ENCODE measurements at regions not wholly inside any gene's neighbourhood (a gene's known extent, or its start where the extent isn't known, plus 50 kb on each side); places are given as distances from the start of the nearest gene placed in this dataset.
"Not testable (repeated sequence)": the region's sequence is repeated elsewhere in the genome, so short reads cannot be mapped to it uniquely, and the experiment has no call there.

DNA sequence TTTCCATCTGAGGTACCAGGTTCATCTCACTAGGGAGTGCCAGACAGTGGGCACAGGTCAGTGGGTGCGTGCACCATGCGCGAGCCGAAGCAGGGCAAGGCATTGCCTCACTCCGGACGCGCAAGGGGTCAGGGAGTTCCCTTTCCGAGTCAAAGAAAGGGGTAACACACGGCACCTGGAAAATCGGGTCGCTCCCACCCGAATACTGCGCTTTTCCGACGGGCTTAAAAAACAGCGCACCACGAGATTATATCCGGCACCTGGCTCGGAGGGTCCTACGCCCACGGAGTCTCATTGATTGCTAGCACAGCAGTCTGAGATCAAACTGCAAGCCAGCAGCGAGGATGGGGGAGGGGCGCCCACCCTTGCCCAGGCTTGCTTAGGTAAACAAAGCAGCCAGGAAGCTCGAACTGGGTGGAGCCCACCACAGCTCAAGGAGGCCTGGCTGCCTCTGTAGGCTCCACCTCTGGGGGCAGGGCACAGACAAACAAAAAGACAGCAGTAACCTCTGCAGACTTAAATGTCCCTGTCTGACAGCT, 242.5 kb downstream of the CYLC2 start:
- DNase-seq (ENCODE audit: low read depth) = not testable (repeated sequence)

- DNase-seq (ENCODE audit: low read depth) = no peak
Measured at GRCh38 chr9:103242025-103242424, 246.9 kb downstream of the CYLC2 start.

DNA sequence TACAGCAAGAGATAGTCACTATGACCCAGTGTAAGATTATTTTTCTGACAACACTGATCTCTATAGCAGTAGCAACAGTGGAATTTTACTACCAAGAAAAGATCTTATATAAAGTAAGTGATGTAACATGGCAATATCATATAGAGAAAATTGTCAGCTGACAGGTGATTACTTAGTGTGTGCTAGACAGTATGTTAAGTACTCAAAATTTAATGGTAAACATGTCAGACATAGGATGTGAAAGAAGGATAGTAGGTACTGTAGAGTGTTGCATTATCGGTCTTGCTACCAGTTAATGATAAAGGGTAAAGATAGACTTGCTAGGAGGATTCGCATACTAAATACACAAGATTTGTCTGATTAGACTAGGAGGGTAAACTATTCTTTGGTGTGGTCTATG, 247.4 kb downstream of the CYLC2 start:
- no peak for DNase-seq (ENCODE audit: low read depth)

DNA sequence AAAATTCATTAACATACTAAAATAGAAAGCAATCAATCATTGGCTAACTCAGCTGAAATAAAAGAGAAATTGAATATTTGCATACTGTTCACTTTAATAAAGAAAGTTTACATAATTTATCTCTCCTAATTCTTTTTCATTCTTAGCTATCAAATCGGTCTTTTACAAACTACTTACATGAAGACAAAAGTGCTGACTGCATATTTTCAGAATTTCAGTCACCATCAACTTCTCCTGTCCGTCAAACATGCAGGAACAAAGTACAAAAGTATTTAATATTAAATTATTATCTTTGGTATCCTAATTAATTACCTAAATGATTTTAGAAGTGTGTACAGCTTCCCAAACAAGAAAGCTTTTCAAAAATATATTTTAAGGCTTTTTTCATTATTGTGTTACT, 248.4 kb downstream of the CYLC2 start:
- no peak for DNase-seq (ENCODE audit: low read depth)

- no peak for DNase-seq (ENCODE audit: low read depth)
Measured at GRCh38 chr9:103245369-103245768, 250.2 kb downstream of the CYLC2 start.

DNA sequence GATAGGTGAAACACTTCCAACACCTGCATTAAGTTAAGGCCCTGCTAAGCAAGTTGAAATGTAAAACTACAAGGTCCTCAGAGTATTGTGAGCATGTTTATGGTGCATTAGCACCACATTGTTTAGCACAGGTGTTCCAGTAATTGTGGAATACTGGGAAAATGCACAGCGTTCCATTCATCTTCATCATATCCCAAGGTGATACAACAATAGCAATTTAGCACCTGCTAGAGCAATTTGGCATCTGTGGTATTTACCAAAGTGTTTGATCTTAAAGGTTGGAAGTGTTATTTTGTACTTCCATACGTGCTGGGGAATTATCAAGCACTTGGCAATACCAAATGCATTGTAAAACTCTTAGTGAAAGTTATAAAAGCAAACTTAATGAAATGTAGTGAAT, 266.8 kb downstream of the CYLC2 start:
- no peak for DNase-seq (ENCODE audit: low read depth)

- no peak for DNase-seq (ENCODE audit: low read depth)
Measured at GRCh38 chr9:103266064-103266463, 270.9 kb downstream of the CYLC2 start.

GRCh38 chr9:103277240-103277639, 282.1 kb downstream of the CYLC2 start:
- DNase-seq (ENCODE audit: low read depth) = no peak

DNA sequence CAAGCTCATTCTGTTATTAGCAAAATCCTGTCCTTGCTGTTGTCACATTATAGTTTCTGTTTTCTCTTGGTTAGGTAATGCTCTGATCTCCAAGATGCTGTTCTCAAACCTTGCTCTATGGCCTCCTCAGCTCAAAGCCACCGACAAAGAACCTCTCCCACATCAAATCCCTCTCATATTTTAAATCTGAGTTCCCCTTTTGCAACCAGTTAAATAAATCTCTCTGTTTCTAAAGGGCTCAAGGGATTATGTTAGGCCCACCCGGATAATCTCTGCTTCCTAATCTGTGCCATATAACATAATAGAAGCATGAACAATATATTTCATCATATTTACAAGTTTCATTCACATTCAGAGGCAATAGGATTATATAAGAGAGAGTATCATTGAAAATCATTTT, 286.0 kb downstream of the CYLC2 start:
- DNase-seq (ENCODE audit: low read depth) = no peak

DNA sequence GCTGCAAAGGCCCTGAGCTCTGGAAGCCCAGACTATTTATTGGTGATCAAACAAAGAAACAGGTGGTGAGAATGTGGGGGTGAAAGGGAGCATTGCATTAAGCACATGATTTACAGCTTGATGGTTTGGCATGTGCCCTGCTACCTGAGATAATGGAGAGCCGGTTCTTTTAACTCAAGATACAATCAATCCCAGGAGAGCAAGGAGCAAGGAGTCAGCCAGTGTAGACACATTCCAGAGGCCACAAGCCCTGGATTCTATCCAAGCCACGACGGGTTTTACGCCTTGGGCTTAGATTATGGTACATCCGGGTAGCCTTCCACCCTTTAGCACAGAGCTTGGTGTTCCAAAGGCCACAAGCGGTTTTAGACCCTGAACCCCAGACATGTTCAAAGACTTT, 292.2 kb downstream of the CYLC2 start:
- DNase-seq (ENCODE audit: low read depth) = no peak

GRCh38 chr9:103296189-103296588, 301.1 kb downstream of the CYLC2 start:
- DNase-seq (ENCODE audit: low read depth) = no peak

DNA sequence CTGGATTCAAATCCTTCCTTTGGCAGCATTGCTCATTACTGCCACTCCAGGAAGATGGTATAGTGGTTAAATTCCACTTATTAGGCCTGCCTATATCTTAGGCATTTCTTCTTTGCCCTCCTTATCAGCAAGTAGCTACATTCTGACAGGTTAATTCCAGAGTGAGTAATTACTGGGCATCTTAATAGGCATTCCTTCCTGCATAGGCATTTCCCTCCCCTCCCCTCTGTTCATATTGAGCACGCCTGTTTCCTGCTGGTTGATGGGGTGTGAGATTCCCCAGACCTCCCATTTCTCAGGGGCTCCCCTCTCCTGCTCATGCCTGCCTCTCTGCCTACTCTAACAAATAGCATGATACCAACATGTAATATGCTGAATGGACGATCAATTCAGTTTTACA, 305.9 kb downstream of the CYLC2 start:
- DNase-seq (ENCODE audit: low read depth) = no peak

DNA sequence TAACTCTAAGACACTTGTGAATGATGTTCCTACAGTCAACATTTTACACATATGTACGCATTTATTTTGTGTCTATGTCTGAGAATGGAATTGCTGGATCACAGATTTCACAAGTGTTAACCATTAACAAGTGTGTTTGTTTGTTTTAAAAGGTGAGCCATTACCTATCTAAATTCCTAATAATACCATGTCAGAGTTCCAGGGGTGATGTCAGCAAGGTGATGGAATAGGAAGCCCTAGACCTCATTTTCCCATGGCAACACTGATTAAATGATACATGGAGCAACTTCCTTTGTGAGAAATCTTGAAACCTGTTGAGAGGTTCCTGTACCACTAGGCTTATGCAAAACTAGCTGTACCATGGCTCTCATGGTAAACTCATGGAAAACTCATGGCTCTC, 309.7 kb downstream of the CYLC2 start:
- DNase-seq (ENCODE audit: low read depth) = no peak

- DNase-seq (ENCODE audit: low read depth) = no peak
Measured at GRCh38 chr9:103319979-103320378, 324.8 kb downstream of the CYLC2 start.

DNA sequence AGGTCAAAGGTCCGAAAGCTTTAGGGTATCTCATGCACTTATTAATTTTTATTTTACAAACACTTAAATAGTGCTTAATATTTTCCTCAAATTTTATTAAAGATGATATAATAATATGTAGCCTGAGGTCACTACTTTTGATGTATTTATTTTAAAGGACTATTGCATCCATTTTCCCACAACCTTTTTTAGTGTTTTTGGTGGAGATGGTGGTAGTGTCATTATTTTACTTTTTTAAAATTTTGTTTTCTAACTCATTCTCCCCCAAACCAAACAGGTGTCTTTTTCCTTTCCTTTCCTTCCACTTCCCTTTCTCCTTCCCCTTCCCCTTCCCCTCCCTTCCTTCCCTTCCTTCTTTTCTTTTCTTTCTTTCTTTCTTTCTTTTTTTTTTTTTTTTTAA, 328.6 kb downstream of the CYLC2 start:
- DNase-seq (ENCODE audit: low read depth) = no peak

DNA sequence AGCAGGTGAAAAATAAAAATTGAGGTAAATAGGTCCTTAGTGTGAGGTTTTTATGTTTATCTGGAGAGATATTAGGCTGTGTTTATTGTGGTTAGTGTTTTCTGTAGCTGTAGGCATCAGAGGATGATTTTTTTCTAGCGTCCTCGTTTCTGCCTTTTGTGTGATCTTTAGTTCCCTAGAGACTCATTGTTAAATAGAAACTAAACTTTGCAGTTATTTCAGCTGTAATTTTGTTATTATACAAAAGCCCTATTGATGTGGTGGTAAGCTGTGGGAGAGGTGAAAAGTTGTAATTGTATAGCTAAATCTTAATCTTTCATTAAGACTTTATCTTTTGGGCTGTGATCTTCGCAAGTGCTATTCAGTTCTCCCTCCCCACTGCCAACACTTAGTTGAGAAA, 340.3 kb downstream of the CYLC2 start:
- DNase-seq (ENCODE audit: low read depth) = no peak

DNA sequence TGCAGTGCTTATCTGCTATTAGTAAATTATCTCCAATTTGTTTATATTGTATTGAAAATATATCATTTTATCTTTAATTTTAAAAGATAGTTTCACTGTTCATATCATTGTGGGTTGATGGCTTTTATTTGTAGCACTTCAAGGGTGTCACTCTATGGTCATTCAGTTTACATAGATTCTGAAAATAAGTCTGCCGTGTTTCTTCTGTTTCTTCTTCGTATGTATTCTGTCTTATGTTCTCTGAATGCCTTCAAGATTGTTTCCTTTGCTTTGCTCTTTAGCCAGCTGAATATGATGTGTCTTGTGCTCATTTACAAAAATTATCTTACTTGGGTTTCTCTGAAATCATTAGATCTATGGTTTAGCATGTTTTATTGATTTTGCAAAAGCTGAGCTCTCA, 359.9 kb downstream of the CYLC2 start:
- no peak for DNase-seq (ENCODE audit: low read depth)

- not testable (repeated sequence) for DNase-seq (ENCODE audit: low read depth)
Measured at GRCh38 chr9:103357980-103358379, 362.8 kb downstream of the CYLC2 start.

GRCh38 chr9:103361906-103362305, 366.8 kb downstream of the CYLC2 start:
- DNase-seq (ENCODE audit: low read depth) = no peak

GRCh38 chr9:103362986-103363385, 367.9 kb downstream of the CYLC2 start:
- no peak for DNase-seq (ENCODE audit: low read depth)

DNA sequence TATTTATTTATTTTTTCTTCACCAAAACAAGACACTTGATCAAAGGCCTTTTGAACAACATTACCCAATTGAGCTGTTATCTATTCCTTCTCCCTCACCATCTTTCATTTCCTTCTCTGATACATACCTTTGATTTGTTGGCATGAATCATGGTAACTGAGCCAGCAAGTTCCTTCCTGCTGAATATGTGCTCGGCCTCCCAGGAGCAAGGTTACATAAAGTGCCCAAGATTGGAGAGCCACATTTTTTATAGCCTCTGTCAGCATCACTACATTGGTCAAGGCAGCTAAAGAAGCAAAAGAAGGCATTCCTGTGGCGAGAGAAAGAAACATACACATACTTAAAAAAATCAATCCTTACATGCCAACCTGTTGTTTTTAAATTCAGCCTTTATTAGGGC, 369.6 kb downstream of the CYLC2 start:
- peak; percentile 3 for DNase-seq (ENCODE audit: low read depth)

DNA sequence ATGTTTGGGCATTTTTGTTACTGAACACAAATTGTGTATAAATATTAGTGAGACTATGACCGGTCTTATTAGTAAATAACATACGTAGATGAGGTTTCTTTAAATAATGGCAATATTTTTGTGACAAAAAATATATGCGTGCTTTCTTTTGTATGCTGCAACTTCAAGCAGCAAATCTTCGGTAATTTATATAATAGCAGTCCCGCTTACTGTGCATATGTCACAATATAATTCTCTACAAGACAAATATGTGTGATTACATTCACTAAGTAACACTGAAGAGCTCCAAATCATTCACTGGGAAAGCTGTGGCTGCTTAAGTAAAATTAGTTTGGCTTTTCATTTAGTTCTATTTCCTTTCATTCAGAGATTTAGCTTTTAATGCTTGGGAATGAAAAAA, 376.0 kb downstream of the CYLC2 start:
- no peak for DNase-seq (ENCODE audit: low read depth)

DNA sequence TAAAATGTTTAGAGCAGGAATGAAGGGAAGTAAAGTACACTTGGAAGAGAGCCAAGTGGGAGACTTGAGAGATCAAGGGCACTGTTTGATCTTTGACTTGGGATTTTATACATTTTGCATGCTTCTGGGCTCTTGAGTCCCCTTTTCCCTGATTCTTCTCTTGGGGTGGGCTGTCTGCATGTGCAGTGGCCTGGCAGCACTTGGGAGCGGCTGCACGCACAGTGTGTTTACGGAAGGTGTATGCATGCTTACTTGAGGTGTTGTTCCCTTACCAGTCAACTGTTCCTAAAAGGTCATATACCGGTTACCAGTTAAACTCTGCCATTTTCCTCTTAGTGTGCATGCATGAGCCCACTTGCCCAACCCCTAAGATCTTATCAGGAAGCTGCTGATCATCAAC, 377.7 kb downstream of the CYLC2 start:
- no peak for DNase-seq (ENCODE audit: low read depth)

DNA sequence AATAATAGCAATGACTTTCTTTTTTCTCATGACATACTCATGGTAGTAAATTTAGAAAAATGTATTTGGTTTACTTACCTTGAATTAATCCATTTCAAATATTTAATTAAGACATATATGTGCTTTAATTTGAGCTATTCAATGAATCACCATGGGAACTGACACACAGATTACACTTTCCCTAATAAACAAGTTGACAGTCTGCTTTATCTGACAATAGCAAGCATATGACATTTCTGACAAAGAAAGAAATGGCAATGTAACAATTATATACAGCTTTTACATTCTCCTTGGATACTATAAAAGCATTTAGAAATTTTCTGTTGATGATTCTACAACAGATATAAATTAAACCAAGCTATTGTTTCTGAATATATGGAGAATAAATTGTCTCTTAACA, 382.5 kb downstream of the CYLC2 start:
- no peak for DNase-seq (ENCODE audit: low read depth)
